OCI-LY7 (cell line): ENCODE measurements at regions not wholly inside any gene's neighbourhood (a gene's known extent, or its start where the extent isn't known, plus 50 kb on each side); places are given as distances from the start of the nearest gene placed in this dataset.

Experiments
- BruUV-seq: library from RNA; stranded (reverse); fragments of 400-500 nt; replicated peaks from 2 replicates; lab custom pipeline; 2021; lab: Mats Ljungman, UMichigan
- CTCF ChIA-PET: fragments of 300-600 bp; sonication (Branson Sonifier 250); formaldehyde crosslinking; loops from one replicate; lab custom pipeline; 2022; ENCODE audit warnings: antibody characterized with exemption; ENCODE audit not compliant: unreplicated experiment; lab: Charles Lee
- POLR2A ChIA-PET: fragments of 300-600 bp; sonication (Branson Sonifier 250); formaldehyde crosslinking; loops from one replicate; lab custom pipeline; 2022; ENCODE audit warnings: antibody characterized with exemption; lab: Charles Lee
- DNase-seq: peaks from one replicate; pipeline ENCODE4 v3.0.0-alpha.2; 2015; ENCODE audit warnings: low spot score
- H2AFZ ChIP-seq: fragments of 200-600 bp; sonication (generic), shearing (Covaris generic); 2 replicates; pipeline ENCODE4 v1.6.1; 2014; ENCODE audit warnings: mild to moderate bottlenecking, antibody characterized with exemption, low read length, moderate library complexity
- H3K27ac ChIP-seq: fragments of 200-600 bp; sonication (generic); 2 replicates; pipeline ENCODE4 v1.5.1; 2014; ENCODE audit warnings: mixed run types, low read depth, mild to moderate bottlenecking, moderate library complexity, low read length, inconsistent platforms; ENCODE audit not compliant: poor library complexity, severe bottlenecking
- H3K36me3 ChIP-seq: fragments of 200-600 bp; sonication (generic); 2 replicates; pipeline ENCODE4 v1.6.1; 2014; ENCODE audit warnings: mild to moderate bottlenecking, antibody characterized with exemption, low read length, moderate library complexity, mixed read lengths; ENCODE audit not compliant: insufficient read depth
- H3K4me1 ChIP-seq: fragments of 200-600 bp; sonication (generic); 2 replicates; pipeline ENCODE4 v1.5.1; 2014; ENCODE audit warnings: mild to moderate bottlenecking, low read length; ENCODE audit not compliant: insufficient read depth, poor library complexity, severe bottlenecking
- H3K4me2 ChIP-seq: fragments of 200-600 bp; sonication (generic); 2 replicates; pipeline ENCODE4 v1.6.1; 2014; ENCODE audit warnings: mild to moderate bottlenecking, low read length
- H3K4me3 ChIP-seq: fragments of 200-600 bp; sonication (generic); 2 replicates; pipeline ENCODE4 v1.5.1; 2014; ENCODE audit warnings: mild to moderate bottlenecking, low read depth, low read length; ENCODE audit not compliant: poor library complexity, severe bottlenecking
- H3K79me2 ChIP-seq: fragments of 200-600 bp; sonication (generic); 2 replicates; pipeline ENCODE4 v1.6.1; 2016; ENCODE audit warnings: low read depth, mild to moderate bottlenecking, low read length, moderate library complexity, mixed read lengths; ENCODE audit not compliant: insufficient read depth
- H3K9me2 ChIP-seq: fragments of 200-600 bp; sonication (generic); 2 replicates; pipeline ENCODE4 v1.6.1; 2016; ENCODE audit warnings: mild to moderate bottlenecking, low read length, mixed read lengths; ENCODE audit not compliant: insufficient read depth
- H3K9me3 ChIP-seq: fragments of 200-600 bp; sonication (generic); 2 replicates; pipeline ENCODE4 v1.6.1; 2014; ENCODE audit warnings: mild to moderate bottlenecking, mixed run types, low read length, mixed read lengths
- H4K20me1 ChIP-seq: fragments of 200-600 bp; sonication (generic); 2 replicates; pipeline ENCODE4 v1.6.1; 2014; ENCODE audit warnings: mild to moderate bottlenecking, antibody characterized with exemption, low read length, moderate library complexity, mixed read lengths; ENCODE audit not compliant: insufficient read depth
- EZH2phosphoT487 ChIP-seq: fragments of 200-600 bp; sonication (generic); IDR thresholded peaks from 2 replicates; pipeline ENCODE4 v1.6.1; 2018; ENCODE audit warnings: low read depth, borderline replicate concordance, mild to moderate bottlenecking, mixed run types, antibody characterized with exemption, low read length, moderate library complexity, mixed read lengths
- intact Hi-C: fragments of 100-400 bp; cut with micrococcal nuclease; formaldehyde crosslinking; loops from one replicate; pipeline ENCODE4 v1.10.0; 2022; ENCODE audit not compliant: unreplicated experiment
- TF ChIP-seq, protein P1 (sequence below): fragments of 200-600 bp; sonication (generic); conservative IDR thresholded peaks from 2 replicates; pipeline ENCODE4 v1.5.1; 2014; ENCODE audit warnings: mild to moderate bottlenecking, antibody characterized with exemption, low read length, moderate library complexity, mixed read lengths

- POLR2A ChIA-PET, result interaction anchor here (0.7 to 1.2 kb wide), 2 partner anchors 24 to 50 kb away, joined by 3 read pairs; no protein-coding TSS in a partner anchor
- no peaks in the 10 kb centered on the region for H4K20me1 ChIP-seq
- no peak overlapping the region for H3K4me3 ChIP-seq
- peaks cover 24% of the 10 kb centered on the region for H3K4me1 ChIP-seq
- no peaks in the 10 kb centered on the region for H3K79me2 ChIP-seq
- intact Hi-C loops, result no loop called here
- peak overlapping the region; percentile 57; the same call in 1 of the 2 replicates for H2AFZ ChIP-seq
- 0 out of 2 replicates have a peak overlapping the region, but pooled peaks have one; percentile 10 for H3K4me2 ChIP-seq
- BruUV-seq, result no TSS peak
- CTCF ChIA-PET, result interaction anchor here (0.6 kb wide), 1 partner anchor 167 kb away, joined by 3 read pairs; no protein-coding TSS in a partner anchor
- H3K36me3 ChIP-seq, result no peaks in the 10 kb centered on the region; the same call in 1 of the 2 replicates
- no peak overlapping the region for H3K27ac ChIP-seq
- H3K9me3 ChIP-seq, result 0 out of 2 replicates have a peak, but pooled peaks cover 1% of the 10 kb centered on the region
- H3K9me2 ChIP-seq, result no peaks in the 10 kb centered on the region
- DNase-seq, result no peak
- TF ChIP-seq, protein P1, sequence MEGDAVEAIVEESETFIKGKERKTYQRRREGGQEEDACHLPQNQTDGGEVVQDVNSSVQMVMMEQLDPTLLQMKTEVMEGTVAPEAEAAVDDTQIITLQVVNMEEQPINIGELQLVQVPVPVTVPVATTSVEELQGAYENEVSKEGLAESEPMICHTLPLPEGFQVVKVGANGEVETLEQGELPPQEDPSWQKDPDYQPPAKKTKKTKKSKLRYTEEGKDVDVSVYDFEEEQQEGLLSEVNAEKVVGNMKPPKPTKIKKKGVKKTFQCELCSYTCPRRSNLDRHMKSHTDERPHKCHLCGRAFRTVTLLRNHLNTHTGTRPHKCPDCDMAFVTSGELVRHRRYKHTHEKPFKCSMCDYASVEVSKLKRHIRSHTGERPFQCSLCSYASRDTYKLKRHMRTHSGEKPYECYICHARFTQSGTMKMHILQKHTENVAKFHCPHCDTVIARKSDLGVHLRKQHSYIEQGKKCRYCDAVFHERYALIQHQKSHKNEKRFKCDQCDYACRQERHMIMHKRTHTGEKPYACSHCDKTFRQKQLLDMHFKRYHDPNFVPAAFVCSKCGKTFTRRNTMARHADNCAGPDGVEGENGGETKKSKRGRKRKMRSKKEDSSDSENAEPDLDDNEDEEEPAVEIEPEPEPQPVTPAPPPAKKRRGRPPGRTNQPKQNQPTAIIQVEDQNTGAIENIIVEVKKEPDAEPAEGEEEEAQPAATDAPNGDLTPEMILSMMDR, result no peak
- TF ChIP-seq EZH2phosphoT487, result no peak
Observed at GRCh38 chr17:14746822-14747602, 446.1 kb downstream of the HS3ST3B1 start.

DNA sequence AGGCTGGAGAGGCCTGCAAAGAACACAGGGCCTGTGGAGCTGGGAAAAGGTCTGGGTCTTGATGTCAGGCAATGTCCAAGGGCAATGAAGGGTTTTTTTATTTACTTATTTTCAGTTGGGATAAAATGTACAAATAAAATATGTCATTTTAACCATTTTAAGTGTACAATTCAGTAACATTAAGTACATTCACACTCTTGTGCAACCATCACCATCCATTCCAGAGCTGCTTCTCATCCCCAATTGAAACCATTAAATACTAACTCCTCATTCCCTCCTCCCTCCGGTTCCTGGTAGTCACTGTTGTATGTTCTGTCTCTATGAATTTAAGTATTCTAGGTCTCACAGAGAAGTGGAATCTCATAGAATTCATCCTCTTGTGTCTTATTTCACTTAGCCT, 444.7 kb downstream of the HS3ST3B1 start:
- CTCF ChIA-PET, result no interaction called here

More for the DNA sequence above, 444.7 kb downstream of the HS3ST3B1 start:
- H3K9me2 ChIP-seq, result no peaks in the 10 kb centered on the region
- no peaks in the 10 kb centered on the region for H4K20me1 ChIP-seq
- no peak overlapping the region for H3K4me3 ChIP-seq
- POLR2A ChIA-PET, result interaction anchor here (1.1 kb wide), 1 partner anchor 371 kb away, joined by 3 read pairs; no protein-coding TSS in a partner anchor
- no peak overlapping the region for H3K27ac ChIP-seq
- H2AFZ ChIP-seq, result no peak overlapping the region
- no peak for DNase-seq
- no peak overlapping the region for H3K4me2 ChIP-seq
- H3K79me2 ChIP-seq, result no peaks in the 10 kb centered on the region
- intact Hi-C loops, result no loop called here
- no peaks in the 10 kb centered on the region for H3K9me3 ChIP-seq
- H3K4me1 ChIP-seq, result peaks cover 24% of the 10 kb centered on the region
- BruUV-seq, result no TSS peak
- no peaks in the 10 kb centered on the region for H3K36me3 ChIP-seq
- no peak for TF ChIP-seq EZH2phosphoT487
- TF ChIP-seq, protein P1, result no peak
